ENCODE measurements at regions not wholly inside any gene's neighbourhood (a gene's known extent, or its start where the extent isn't known, plus 50 kb on each side); places are given as distances from the start of the nearest gene placed in this dataset.
"Not testable (repeated sequence)": the region's sequence is repeated elsewhere in the genome, so short reads cannot be mapped to it uniquely, and the experiment has no call there.

- Mint-ChIP-seq H3K9me3 (no peaks in the 10 kb centered on the region), H3K36me3 (no peaks in the 10 kb centered on the region), H3K4me1 (peaks cover 24 to 30% (median 29%) of the 10 kb centered on the region in 3 donors), H3K27ac (peak overlapping the region in 1 of 3 donors; percentile 23), H3K27me3 (peaks cover 20% of the 10 kb centered on the region), H3K4me3 (no peak overlapping the region)
Observed at GRCh38 chr3:13237776-13238490, 164.7 kb upstream of the IQSEC1 start.

GRCh38 chr3:13236557-13237173 is 163.4 kb upstream of the IQSEC1 start:
- no peak overlapping the region for H3K27ac Mint-ChIP-seq
- peak overlapping the region in 1 of 4 donors; percentile 3 for H3K4me3 Mint-ChIP-seq
- peaks cover 1% of the 10 kb centered on the region for H3K36me3 Mint-ChIP-seq
- no peaks in the 10 kb centered on the region for H3K9me3 Mint-ChIP-seq
- H3K27me3 Mint-ChIP-seq: peaks cover 23% of the 10 kb centered on the region
- H3K4me1 Mint-ChIP-seq: peaks cover 28 to 34% (median 31%) of the 10 kb centered on the region in 3 donors

- peaks cover 25% of the 10 kb centered on the region for H3K27me3 Mint-ChIP-seq
- peak overlapping the region in 3 of 4 donors; percentile 35 to 92 (median 85) for H3K4me3 Mint-ChIP-seq
- H3K27ac Mint-ChIP-seq: peak overlapping the region in 1 of 3 donors; percentile 83
- H3K4me1 Mint-ChIP-seq: peaks cover 28 to 36% (median 33%) of the 10 kb centered on the region in 3 donors
- H3K36me3 Mint-ChIP-seq: peaks cover 1% of the 10 kb centered on the region
- no peaks in the 10 kb centered on the region for H3K9me3 Mint-ChIP-seq
Observed at GRCh38 chr3:13235897-13236296, 162.7 kb upstream of the IQSEC1 start.

- Mint-ChIP-seq H3K27ac (no peak overlapping the region), H3K4me1 (peaks cover 28 to 36% (median 33%) of the 10 kb centered on the region in 3 donors), H3K9me3 (no peaks in the 10 kb centered on the region), H3K36me3 (peaks cover 1% of the 10 kb centered on the region), H3K4me3 (peak overlapping the region; percentile 1 to 92 (median 60)), H3K27me3 (peaks cover 25% of the 10 kb centered on the region)
Observed at GRCh38 chr3:13235079-13235478, 161.8 kb upstream of the IQSEC1 start.

GRCh38 chr3:13234666-13235065 is 161.4 kb upstream of the IQSEC1 start:
- Mint-ChIP-seq H3K4me1 (peaks cover 28 to 36% (median 33%) of the 10 kb centered on the region in 3 donors), H3K36me3 (peaks cover 1% of the 10 kb centered on the region), H3K9me3 (no peaks in the 10 kb centered on the region), H3K27me3 (peaks cover 25% of the 10 kb centered on the region), H3K27ac (no peak overlapping the region), H3K4me3 (peak overlapping the region; percentile 1 to 92 (median 77))

GRCh38 chr3:13233487-13234485 is 160.6 kb upstream of the IQSEC1 start:
- peak overlapping the region; percentile 1 to 92 (median 77) for H3K4me3 Mint-ChIP-seq
- H3K9me3 Mint-ChIP-seq: no peaks in the 10 kb centered on the region
- H3K4me1 Mint-ChIP-seq: peaks cover 28 to 36% (median 33%) of the 10 kb centered on the region in 3 donors
- peaks cover 1% of the 10 kb centered on the region for H3K36me3 Mint-ChIP-seq
- H3K27me3 Mint-ChIP-seq: peaks cover 25% of the 10 kb centered on the region
- no peak overlapping the region for H3K27ac Mint-ChIP-seq

GRCh38 chr3:13231781-13232666 is 158.8 kb upstream of the IQSEC1 start:
- H3K36me3 Mint-ChIP-seq: peaks cover 1% of the 10 kb centered on the region
- H3K4me3 Mint-ChIP-seq: peak overlapping the region in 1 of 4 donors; percentile 31
- no peak overlapping the region for H3K27ac Mint-ChIP-seq
- no peaks in the 10 kb centered on the region for H3K9me3 Mint-ChIP-seq
- H3K27me3 Mint-ChIP-seq: peaks cover 23% of the 10 kb centered on the region
- peaks cover 28 to 36% (median 35%) of the 10 kb centered on the region in 3 donors for H3K4me1 Mint-ChIP-seq

- Mint-ChIP-seq H3K27ac (no peak overlapping the region), H3K9me3 (no peaks in the 10 kb centered on the region), H3K4me3 (no peak overlapping the region)
Observed at GRCh38 chr3:13229273-13229949, 156.2 kb upstream of the IQSEC1 start.

GRCh38 chr3:13228584-13228983 is 155.4 kb upstream of the IQSEC1 start:
- H3K9me3 Mint-ChIP-seq: no peaks in the 10 kb centered on the region
- no peak overlapping the region for H3K27ac Mint-ChIP-seq
- peaks cover 1% of the 10 kb centered on the region for H3K36me3 Mint-ChIP-seq
- H3K4me3 Mint-ChIP-seq: no peak overlapping the region
- H3K4me1 Mint-ChIP-seq: peaks cover 7 to 13% (median 11%) of the 10 kb centered on the region in 3 donors
- H3K27me3 Mint-ChIP-seq: peaks cover 12% of the 10 kb centered on the region

More at GRCh38 chr3:13229273-13229949, 156.2 kb upstream of the IQSEC1 start:
- peaks cover 13% of the 10 kb centered on the region for H3K27me3 Mint-ChIP-seq
- H3K36me3 Mint-ChIP-seq: peaks cover 1% of the 10 kb centered on the region
- peaks cover 15 to 19% (median 19%) of the 10 kb centered on the region in 3 donors for H3K4me1 Mint-ChIP-seq

- not testable (repeated sequence) for H3K27me3 Mint-ChIP-seq, H3K27ac Mint-ChIP-seq, H3K9me3 Mint-ChIP-seq, H3K4me3 Mint-ChIP-seq, H3K36me3 Mint-ChIP-seq
- H3K4me1 Mint-ChIP-seq: peaks cover 6 to 13% (median 9%) of the 10 kb centered on the region in 3 donors
Observed at GRCh38 chr3:13228169-13228568, 154.9 kb upstream of the IQSEC1 start.

- Mint-ChIP-seq H3K4me3 (no peak overlapping the region), H3K4me1 (peaks cover 4 to 11% (median 5%) of the 10 kb centered on the region in 3 donors), H3K9me3 (no peaks in the 10 kb centered on the region), H3K36me3 (no peaks in the 10 kb centered on the region), H3K27me3 (peaks cover 8% of the 10 kb centered on the region), H3K27ac (peak overlapping the region in 1 of 3 donors; percentile 82)
Observed at GRCh38 chr3:13227315-13228165, 154.3 kb upstream of the IQSEC1 start.

GRCh38 chr3:13224967-13225366 is 151.7 kb upstream of the IQSEC1 start:
- H3K9me3 Mint-ChIP-seq: no peaks in the 10 kb centered on the region
- H3K4me1 Mint-ChIP-seq: peaks cover 2 to 5% (median 5%) of the 10 kb centered on the region in 3 donors
- no peaks in the 10 kb centered on the region for H3K36me3 Mint-ChIP-seq
- no peak overlapping the region for H3K27ac Mint-ChIP-seq
- peaks cover 2% of the 10 kb centered on the region for H3K27me3 Mint-ChIP-seq
- H3K4me3 Mint-ChIP-seq: no peak overlapping the region

Measured in IgD-negative memory B cell (primary cell).